ENCODE measurements at regions not wholly inside any gene's neighbourhood (a gene's known extent, or its start where the extent isn't known, plus 50 kb on each side); places are given as distances from the start of the nearest gene placed in this dataset.
A peak's percentile ranks its signal among the peaks of the same experiment; 100 is the strongest.

DNA sequence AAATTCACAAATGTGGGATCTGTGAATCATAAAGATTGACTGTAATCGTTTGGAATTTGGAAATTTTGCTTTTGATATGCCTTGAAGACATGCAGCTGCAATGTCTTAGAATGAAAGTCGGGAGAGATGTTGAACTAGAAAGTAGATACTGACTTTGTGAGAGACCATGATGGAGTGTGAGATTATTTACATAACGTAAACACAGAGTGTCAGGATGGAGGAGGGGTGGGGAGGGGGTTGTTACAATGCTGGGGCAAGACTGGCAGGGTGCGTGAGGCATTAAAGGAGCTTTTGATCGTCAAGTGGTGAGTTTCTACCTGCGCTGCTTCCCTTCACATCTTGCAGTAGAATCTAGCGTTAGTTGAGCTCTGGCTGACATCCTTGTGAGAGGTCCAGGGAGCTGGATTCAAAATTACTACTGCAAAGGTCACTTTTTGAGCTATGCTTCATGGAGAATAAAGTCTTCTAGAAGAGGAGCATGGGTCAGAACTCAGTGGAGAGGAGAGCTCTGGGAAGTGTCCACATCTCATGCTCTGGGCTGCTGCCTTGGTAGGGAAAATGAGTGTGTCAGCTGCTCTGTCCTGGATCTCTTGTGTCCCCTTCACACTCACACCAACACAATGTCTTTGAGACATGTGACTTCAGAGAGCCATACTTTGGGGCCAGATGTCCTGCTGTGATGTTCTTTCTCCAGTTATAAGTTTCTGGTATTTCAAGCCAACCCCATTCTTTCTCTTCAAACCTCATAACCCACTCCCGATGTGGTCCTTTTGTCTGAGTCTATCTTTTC lies 105.2 kb upstream of the CITED2 start:
- in situ Hi-C loops (cut with MboI; ENCODE audit: low pct_unique_long_range_greater_than_20kb, low sequenced_read_pairs, unreplicated experiment), result no loop called here
- TF ChIP-seq, protein P1, sequence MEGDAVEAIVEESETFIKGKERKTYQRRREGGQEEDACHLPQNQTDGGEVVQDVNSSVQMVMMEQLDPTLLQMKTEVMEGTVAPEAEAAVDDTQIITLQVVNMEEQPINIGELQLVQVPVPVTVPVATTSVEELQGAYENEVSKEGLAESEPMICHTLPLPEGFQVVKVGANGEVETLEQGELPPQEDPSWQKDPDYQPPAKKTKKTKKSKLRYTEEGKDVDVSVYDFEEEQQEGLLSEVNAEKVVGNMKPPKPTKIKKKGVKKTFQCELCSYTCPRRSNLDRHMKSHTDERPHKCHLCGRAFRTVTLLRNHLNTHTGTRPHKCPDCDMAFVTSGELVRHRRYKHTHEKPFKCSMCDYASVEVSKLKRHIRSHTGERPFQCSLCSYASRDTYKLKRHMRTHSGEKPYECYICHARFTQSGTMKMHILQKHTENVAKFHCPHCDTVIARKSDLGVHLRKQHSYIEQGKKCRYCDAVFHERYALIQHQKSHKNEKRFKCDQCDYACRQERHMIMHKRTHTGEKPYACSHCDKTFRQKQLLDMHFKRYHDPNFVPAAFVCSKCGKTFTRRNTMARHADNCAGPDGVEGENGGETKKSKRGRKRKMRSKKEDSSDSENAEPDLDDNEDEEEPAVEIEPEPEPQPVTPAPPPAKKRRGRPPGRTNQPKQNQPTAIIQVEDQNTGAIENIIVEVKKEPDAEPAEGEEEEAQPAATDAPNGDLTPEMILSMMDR (IDR thresholded peaks at IDR 0.05; ENCODE audit: extremely low read depth, insufficient read depth, missing control alignments), result no peak

DNA sequence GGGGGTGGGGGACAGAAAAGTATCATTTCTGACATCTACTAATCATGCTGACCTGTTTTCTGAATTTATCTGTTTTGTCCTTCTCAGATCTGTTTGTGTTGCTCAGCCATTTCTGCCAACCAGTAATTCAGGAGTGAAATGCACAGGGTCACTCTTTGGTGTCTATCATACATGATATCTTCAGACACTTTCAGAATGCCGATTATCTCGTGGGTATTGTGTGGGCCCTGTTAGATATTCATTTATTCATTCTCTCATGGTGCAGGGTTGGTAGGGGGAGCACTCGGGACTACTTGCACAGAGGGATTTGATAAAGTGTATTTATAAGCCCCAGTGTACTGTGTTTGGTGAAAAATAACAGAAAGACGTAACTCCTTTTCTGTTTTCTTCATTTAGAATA lies 101.2 kb upstream of the CITED2 start:
- DNase-seq (ENCODE audit: low spot score), result no peak
- TF ChIP-seq, protein P1 (IDR thresholded peaks at IDR 0.05; ENCODE audit: extremely low read depth, insufficient read depth, missing control alignments), result no peak
- in situ Hi-C loops (cut with MboI; ENCODE audit: low pct_unique_long_range_greater_than_20kb, low sequenced_read_pairs, unreplicated experiment), result no loop called here

More for the DNA sequence above, 105.2 kb upstream of the CITED2 start:
- no peak for DNase-seq (ENCODE audit: low spot score)

- in situ Hi-C loops (cut with MboI; ENCODE audit: low pct_unique_long_range_greater_than_20kb, low sequenced_read_pairs, unreplicated experiment), result no loop called here
- TF ChIP-seq, protein P1 (IDR thresholded peaks at IDR 0.05; ENCODE audit: extremely low read depth, insufficient read depth, missing control alignments), result no peak
- DNase-seq (ENCODE audit: low spot score), result no peak
These were observed 100.8 kb upstream of the CITED2 start for GRCh38 chr6:139475241-139475640.

- peak; percentile 21 for DNase-seq (ENCODE audit: low spot score)
- in situ Hi-C loops (cut with MboI; ENCODE audit: low pct_unique_long_range_greater_than_20kb, low sequenced_read_pairs, unreplicated experiment), result no loop called here
- TF ChIP-seq, protein P1 (IDR thresholded peaks at IDR 0.05; ENCODE audit: extremely low read depth, insufficient read depth, missing control alignments), result no peak
These were observed 100.0 kb upstream of the CITED2 start for GRCh38 chr6:139474145-139475108.

DNA sequence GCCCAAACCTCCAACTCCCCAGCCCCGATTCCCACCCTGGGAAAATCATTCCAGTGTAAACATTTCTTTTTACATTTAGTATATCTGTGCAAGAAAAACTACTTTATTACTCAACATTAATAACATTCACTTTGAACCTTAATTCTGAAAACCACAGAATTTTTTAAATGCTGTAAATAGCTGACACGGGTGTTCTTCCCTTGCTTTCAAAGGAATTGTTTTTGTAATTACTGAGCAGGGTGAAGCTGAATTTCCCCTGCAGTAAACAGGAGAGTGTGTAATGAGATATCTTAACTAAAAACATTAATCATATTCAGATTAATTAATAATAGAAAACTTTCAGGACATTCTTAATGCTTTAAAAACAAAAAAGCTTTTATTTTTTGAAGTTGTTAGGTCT lies 99.3 kb upstream of the CITED2 start:
- no peak for DNase-seq (ENCODE audit: low spot score)
- TF ChIP-seq, protein P1 (IDR thresholded peaks at IDR 0.05; ENCODE audit: extremely low read depth, insufficient read depth, missing control alignments), result no peak
- in situ Hi-C loops (cut with MboI; ENCODE audit: low pct_unique_long_range_greater_than_20kb, low sequenced_read_pairs, unreplicated experiment), result no loop called here

GRCh38 chr6:139473231-139473701 lies 98.8 kb upstream of the CITED2 start:
- in situ Hi-C loops (cut with MboI; ENCODE audit: low pct_unique_long_range_greater_than_20kb, low sequenced_read_pairs, unreplicated experiment), result no loop called here
- DNase-seq (ENCODE audit: low spot score), result no peak
- TF ChIP-seq, protein P1 (IDR thresholded peaks at IDR 0.05; ENCODE audit: extremely low read depth, insufficient read depth, missing control alignments), result no peak
